Esophagus squamous epithelium (tissue), 4 donors: ENCODE measurements at regions not wholly inside any gene's neighbourhood (a gene's known extent, or its start where the extent isn't known, plus 50 kb on each side); places are given as distances from the start of the nearest gene placed in this dataset.

Source experiments
- POLR2A ChIP-seq, 4 donors: fragments of 450-650 bp; IDR thresholded peaks; one replicate each; pipeline ENCODE4 v1.6.1; 2017; ENCODE audit warnings: antibody characterized with exemption in 4 of 4, mild to moderate bottlenecking in 4 of 4, moderate library complexity in 3 of 4
- TF ChIP-seq, protein P1 (sequence below), 6 experiments: fragments of 450-650 bp in 4 of 6; fragments of 200-600 bp in 2 of 6; sonication (generic) in 2 of 6; IDR thresholded peaks; one replicate each; pipeline ENCODE4 v1.5.1; 2016 to 2019; ENCODE audit warnings: antibody characterized with exemption in 6 of 6, mild to moderate bottlenecking in 4 of 6, moderate library complexity in 4 of 6

DNA sequence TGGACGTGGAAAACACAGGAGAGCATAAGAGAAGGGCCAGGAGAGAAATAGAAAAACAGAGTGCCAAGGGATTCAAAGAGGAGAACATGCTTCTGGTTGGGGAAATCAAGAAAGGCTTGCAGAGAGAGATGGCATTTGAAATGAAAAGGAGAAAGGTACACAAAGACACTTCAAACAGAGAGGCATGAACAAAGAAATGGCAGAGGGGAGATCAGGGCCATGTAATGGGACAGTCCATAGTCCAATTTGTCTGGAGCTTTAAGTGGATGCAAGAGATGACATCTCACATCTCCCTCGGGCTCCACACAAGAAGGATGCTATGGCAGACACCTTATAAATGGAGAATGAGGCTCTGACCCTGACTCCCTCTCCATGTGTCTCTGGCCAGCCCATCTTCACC, 331.1 kb downstream of the MLLT3 start:
- TF ChIP-seq, protein P1, sequence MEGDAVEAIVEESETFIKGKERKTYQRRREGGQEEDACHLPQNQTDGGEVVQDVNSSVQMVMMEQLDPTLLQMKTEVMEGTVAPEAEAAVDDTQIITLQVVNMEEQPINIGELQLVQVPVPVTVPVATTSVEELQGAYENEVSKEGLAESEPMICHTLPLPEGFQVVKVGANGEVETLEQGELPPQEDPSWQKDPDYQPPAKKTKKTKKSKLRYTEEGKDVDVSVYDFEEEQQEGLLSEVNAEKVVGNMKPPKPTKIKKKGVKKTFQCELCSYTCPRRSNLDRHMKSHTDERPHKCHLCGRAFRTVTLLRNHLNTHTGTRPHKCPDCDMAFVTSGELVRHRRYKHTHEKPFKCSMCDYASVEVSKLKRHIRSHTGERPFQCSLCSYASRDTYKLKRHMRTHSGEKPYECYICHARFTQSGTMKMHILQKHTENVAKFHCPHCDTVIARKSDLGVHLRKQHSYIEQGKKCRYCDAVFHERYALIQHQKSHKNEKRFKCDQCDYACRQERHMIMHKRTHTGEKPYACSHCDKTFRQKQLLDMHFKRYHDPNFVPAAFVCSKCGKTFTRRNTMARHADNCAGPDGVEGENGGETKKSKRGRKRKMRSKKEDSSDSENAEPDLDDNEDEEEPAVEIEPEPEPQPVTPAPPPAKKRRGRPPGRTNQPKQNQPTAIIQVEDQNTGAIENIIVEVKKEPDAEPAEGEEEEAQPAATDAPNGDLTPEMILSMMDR (IDR thresholded peaks at IDR 0.05), result no peak
- no peak for TF ChIP-seq POLR2A (IDR thresholded peaks at IDR 0.05)
